Thymus (tissue), 11 donors: ENCODE measurements at regions not wholly inside any gene's neighbourhood (a gene's known extent, or its start where the extent isn't known, plus 50 kb on each side); places are given as distances from the start of the nearest gene placed in this dataset.

ENCODE experiments used
- DNase-seq, 9 donors: peaks; one replicate each; pipeline ENCODE4 v3.0.0-alpha.2; 2013; ENCODE audit warnings: low spot score in 9 of 9, low read depth in 6 of 9, missing footprints in 1 of 9
- H3K27ac ChIP-seq, 2 donors: one replicate each; pipeline ENCODE4 v1.5.1; 2013; ENCODE audit warnings: control low read depth in 1 of 2, low read depth in 1 of 2, low read length in 1 of 2, mild to moderate bottlenecking in 1 of 2, moderate library complexity in 1 of 2
- H3K27me3 ChIP-seq, 2 donors: one replicate each; pipeline ENCODE4 v1.5.1; 2013; ENCODE audit warnings: low read length in 1 of 2; ENCODE audit not compliant: control insufficient read depth in 2 of 2, insufficient read depth in 1 of 2
- H3K36me3 ChIP-seq, 2 donors: one replicate each; pipeline ENCODE4 v1.5.1; 2013; ENCODE audit warnings: low read length in 1 of 2, mild to moderate bottlenecking in 1 of 2, moderate library complexity in 1 of 2; ENCODE audit not compliant: control insufficient read depth in 2 of 2, insufficient read depth in 2 of 2
- H3K4me1 ChIP-seq, 2 donors: one replicate each; pipeline ENCODE4 v1.5.1; 2013; ENCODE audit warnings: low read length in 2 of 2; ENCODE audit not compliant: control insufficient read depth in 2 of 2, insufficient read depth in 2 of 2
- H3K4me3 ChIP-seq, 2 donors: one replicate each; pipeline ENCODE4 v1.5.1; 2013; ENCODE audit warnings: low read length in 2 of 2, control low read depth in 1 of 2, mild to moderate bottlenecking in 1 of 2
- H3K9me3 ChIP-seq, 2 donors: one replicate each; pipeline ENCODE4 v1.5.1; 2013; ENCODE audit warnings: low read length in 1 of 2, mild to moderate bottlenecking in 1 of 2; ENCODE audit not compliant: control insufficient read depth in 2 of 2, insufficient read depth in 1 of 2
- WGBS: extraction: QIAGEN DNeasy Blood & Tissue Kit; methylation state at CpG from one replicate; pipeline ENCODE4 v1.1.7; 2013; 5-methylcytosine and 5-hydroxymethylcytosine counted together
- donor health status: healthy.

GRCh38 chr3:70742081-70742480 lies 429.6 kb upstream of the MDFIC2 start:
- no peak for DNase-seq
- Histone ChIP-seq H3K9me3 (no peaks in the 10 kb centered on the region), H3K27ac (no peak overlapping the region), H3K27me3 (no peaks in the 10 kb centered on the region), H3K4me1 (no peaks in the 10 kb centered on the region), H3K36me3 (no peaks in the 10 kb centered on the region), H3K4me3 (no peak overlapping the region)
- 95% methylated on average over 5 of the region's 5 CpGs for WGBS

GRCh38 chr3:70740872-70741271 lies 428.4 kb upstream of the MDFIC2 start:
- WGBS = 89% methylated on average over 4 of the region's 4 CpGs
- H3K4me1 ChIP-seq = no peaks in the 10 kb centered on the region
- no peak overlapping the region for H3K4me3 ChIP-seq
- DNase-seq = no peak
- H3K27ac ChIP-seq = no peak overlapping the region
- no peaks in the 10 kb centered on the region for H3K36me3 ChIP-seq
- H3K27me3 ChIP-seq = no peaks in the 10 kb centered on the region
- no peaks in the 10 kb centered on the region for H3K9me3 ChIP-seq

GRCh38 chr3:70740071-70740470 lies 427.6 kb upstream of the MDFIC2 start:
- Histone ChIP-seq H3K4me3 (no peak overlapping the region), H3K9me3 (no peaks in the 10 kb centered on the region), H3K4me1 (no peaks in the 10 kb centered on the region), H3K27ac (no peak overlapping the region), H3K36me3 (no peaks in the 10 kb centered on the region), H3K27me3 (no peaks in the 10 kb centered on the region)
- WGBS = 94% methylated on average over 1 of the region's 1 CpG
- DNase-seq = no peak

- Histone ChIP-seq H3K4me3 (no peak overlapping the region), H3K4me1 (no peaks in the 10 kb centered on the region), H3K27me3 (no peaks in the 10 kb centered on the region), H3K9me3 (no peaks in the 10 kb centered on the region), H3K36me3 (no peaks in the 10 kb centered on the region), H3K27ac (no peak overlapping the region)
- WGBS = 8% methylated on average over 4 of the region's 4 CpGs
- DNase-seq = no peak
These were observed 425.8 kb upstream of the MDFIC2 start for GRCh38 chr3:70738291-70738681.

- Histone ChIP-seq H3K27me3 (no peaks in the 10 kb centered on the region), H3K27ac (no peak overlapping the region), H3K4me1 (no peaks in the 10 kb centered on the region), H3K4me3 (no peak overlapping the region), H3K9me3 (no peaks in the 10 kb centered on the region), H3K36me3 (no peaks in the 10 kb centered on the region)
- 24% methylated on average over 2 of the region's 2 CpGs for WGBS
- DNase-seq = no peak
These were observed 425.3 kb upstream of the MDFIC2 start for GRCh38 chr3:70737666-70738290.

- H3K27me3 ChIP-seq = no peaks in the 10 kb centered on the region
- WGBS = 90% methylated on average over 1 of the region's 1 CpG
- no peak overlapping the region for H3K4me3 ChIP-seq
- H3K4me1 ChIP-seq = no peaks in the 10 kb centered on the region
- H3K27ac ChIP-seq = no peak overlapping the region
- no peaks in the 10 kb centered on the region for H3K9me3 ChIP-seq
- no peaks in the 10 kb centered on the region for H3K36me3 ChIP-seq
- DNase-seq = no peak
These were observed 423.6 kb upstream of the MDFIC2 start for GRCh38 chr3:70736009-70736408.

- DNase-seq = no peak
- Histone ChIP-seq H3K4me1 (no peaks in the 10 kb centered on the region), H3K4me3 (no peak overlapping the region), H3K36me3 (no peaks in the 10 kb centered on the region), H3K9me3 (no peaks in the 10 kb centered on the region), H3K27ac (no peak overlapping the region), H3K27me3 (no peaks in the 10 kb centered on the region)
- WGBS = 96% methylated on average over 3 of the region's 3 CpGs
These were observed 422.3 kb upstream of the MDFIC2 start for GRCh38 chr3:70734756-70735155.

- Histone ChIP-seq H3K27me3 (no peaks in the 10 kb centered on the region), H3K9me3 (no peaks in the 10 kb centered on the region), H3K36me3 (no peaks in the 10 kb centered on the region), H3K27ac (no peak overlapping the region), H3K4me3 (no peak overlapping the region), H3K4me1 (no peaks in the 10 kb centered on the region)
- WGBS = 99% methylated on average over 2 of the region's 2 CpGs
- DNase-seq = no peak
These were observed 418.6 kb upstream of the MDFIC2 start for GRCh38 chr3:70731046-70731445.

GRCh38 chr3:70729845-70730244 lies 417.4 kb upstream of the MDFIC2 start:
- no peak for DNase-seq
- Histone ChIP-seq H3K4me3 (no peak overlapping the region), H3K9me3 (no peaks in the 10 kb centered on the region), H3K36me3 (no peaks in the 10 kb centered on the region), H3K27ac (no peak overlapping the region), H3K27me3 (no peaks in the 10 kb centered on the region), H3K4me1 (no peaks in the 10 kb centered on the region)
- 95% methylated on average over 3 of the region's 3 CpGs for WGBS

GRCh38 chr3:70728311-70728710 lies 415.9 kb upstream of the MDFIC2 start:
- WGBS = 75% methylated on average over 1 of the region's 1 CpG

More at GRCh38 chr3:70728311-70728710, 415.9 kb upstream of the MDFIC2 start:
- no peak overlapping the region for H3K4me3 ChIP-seq
- H3K4me1 ChIP-seq = no peaks in the 10 kb centered on the region
- no peaks in the 10 kb centered on the region for H3K36me3 ChIP-seq
- no peaks in the 10 kb centered on the region for H3K9me3 ChIP-seq
- DNase-seq = no peak
- no peaks in the 10 kb centered on the region for H3K27me3 ChIP-seq
- no peak overlapping the region for H3K27ac ChIP-seq
